Middle frontal gyrus (tissue), 1 donor: ENCODE measurements at regions not wholly inside any gene's neighbourhood (a gene's known extent, or its start where the extent isn't known, plus 50 kb on each side); places are given as distances from the start of the nearest gene placed in this dataset.
"Not testable (repeated sequence)": the region's sequence is repeated elsewhere in the genome, so short reads cannot be mapped to it uniquely, and the experiment has no call there.

Experiments used
- DNase-seq: peaks from one replicate; pipeline ENCODE4 v3.0.0-alpha.2; 2015; ENCODE audit warnings: low spot score; ENCODE audit errors: extremely low spot score

- no peak for DNase-seq
These were observed 290.4 kb downstream of the ABCC12 start for GRCh38 chr16:47865337-47865855.

GRCh38 chr16:47864262-47864661 is 291.5 kb downstream of the ABCC12 start:
- not testable (repeated sequence) for DNase-seq

GRCh38 chr16:47861999-47862398 is 293.8 kb downstream of the ABCC12 start:
- DNase-seq = no peak

- no peak for DNase-seq
These were observed 297.3 kb downstream of the ABCC12 start for GRCh38 chr16:47858333-47858982.

- DNase-seq = no peak
These were observed 300.4 kb downstream of the ABCC12 start for GRCh38 chr16:47855431-47855830.

GRCh38 chr16:47854737-47855136 is 301.1 kb downstream of the ABCC12 start:
- DNase-seq = no peak

GRCh38 chr16:47852991-47853390 is 302.8 kb downstream of the ABCC12 start:
- DNase-seq = no peak

GRCh38 chr16:47851146-47851545 is 304.6 kb downstream of the ABCC12 start:
- no peak for DNase-seq

GRCh38 chr16:47849736-47850135 is 306.1 kb downstream of the ABCC12 start:
- no peak for DNase-seq

- peak; percentile 49 for DNase-seq
These were observed 307.2 kb downstream of the ABCC12 start for GRCh38 chr16:47848421-47849109.

GRCh38 chr16:47847220-47847970 is 308.4 kb downstream of the ABCC12 start:
- DNase-seq = no peak

GRCh38 chr16:47834485-47835024 is 321.2 kb downstream of the ABCC12 start:
- no peak for DNase-seq

- DNase-seq = no peak
These were observed 322.0 kb downstream of the ABCC12 start for GRCh38 chr16:47833771-47834170.

GRCh38 chr16:47829850-47830600 is 325.8 kb downstream of the ABCC12 start:
- no peak for DNase-seq

GRCh38 chr16:47826070-47826469 is 329.7 kb downstream of the ABCC12 start:
- no peak for DNase-seq

- no peak for DNase-seq
These were observed 338.7 kb downstream of the ABCC12 start for GRCh38 chr16:47817048-47817447.

GRCh38 chr16:47816511-47816910 is 339.3 kb downstream of the ABCC12 start:
- DNase-seq = no peak

GRCh38 chr16:47815655-47816054 is 340.1 kb downstream of the ABCC12 start:
- DNase-seq = no peak

- DNase-seq = not testable (repeated sequence)
These were observed 344.0 kb downstream of the ABCC12 start for GRCh38 chr16:47811758-47812157.

GRCh38 chr16:47806309-47806847 is 345.2 kb downstream of the PHKB start:
- no peak for DNase-seq

GRCh38 chr16:47787696-47788095 is 326.6 kb downstream of the PHKB start:
- no peak for DNase-seq
